GM18907 (cell line): ENCODE measurements at regions not wholly inside any gene's neighbourhood (a gene's known extent, or its start where the extent isn't known, plus 50 kb on each side); places are given as distances from the start of the nearest gene placed in this dataset.
"Not testable (repeated sequence)": the region's sequence is repeated elsewhere in the genome, so short reads cannot be mapped to it uniquely, and the experiment has no call there.

Experiments
- ATAC-seq: cut with Tn5 transposase; IDR thresholded peaks from one replicate; pipeline ENCODE4 v1.9.1; 2021; ENCODE audit warnings: mild to moderate bottlenecking, moderate library complexity; ENCODE audit not compliant: unreplicated experiment

GRCh38 chr2:35199298-35199697 is 1156.3 kb upstream of the CRIM1 start:
- ATAC-seq: no peak

- ATAC-seq: no peak
These were observed 1169.6 kb upstream of the CRIM1 start for GRCh38 chr2:35185861-35186412.

- no peak for ATAC-seq
These were observed 1171.1 kb upstream of the CRIM1 start for GRCh38 chr2:35184471-35184870.

DNA sequence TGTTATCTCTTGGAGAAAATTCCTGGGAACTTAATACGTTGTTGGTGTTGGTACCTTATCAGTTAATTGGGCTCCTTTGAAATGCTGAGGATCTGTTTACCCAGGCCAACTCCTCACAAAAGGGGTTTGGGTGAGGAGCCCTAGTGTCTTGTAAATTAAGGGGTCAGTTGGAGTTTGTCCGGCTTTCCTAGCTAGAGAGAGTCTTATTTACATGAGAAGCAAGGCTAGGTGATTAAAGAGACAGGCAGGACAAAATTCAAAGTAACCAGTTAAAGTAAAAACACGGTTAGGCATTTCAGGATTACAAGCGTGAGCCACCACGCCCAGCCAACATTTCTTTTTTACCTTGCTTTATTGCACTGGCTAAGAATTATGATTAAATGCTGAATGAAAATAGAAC is 1178.9 kb upstream of the CRIM1 start:
- ATAC-seq: not testable (repeated sequence)

DNA sequence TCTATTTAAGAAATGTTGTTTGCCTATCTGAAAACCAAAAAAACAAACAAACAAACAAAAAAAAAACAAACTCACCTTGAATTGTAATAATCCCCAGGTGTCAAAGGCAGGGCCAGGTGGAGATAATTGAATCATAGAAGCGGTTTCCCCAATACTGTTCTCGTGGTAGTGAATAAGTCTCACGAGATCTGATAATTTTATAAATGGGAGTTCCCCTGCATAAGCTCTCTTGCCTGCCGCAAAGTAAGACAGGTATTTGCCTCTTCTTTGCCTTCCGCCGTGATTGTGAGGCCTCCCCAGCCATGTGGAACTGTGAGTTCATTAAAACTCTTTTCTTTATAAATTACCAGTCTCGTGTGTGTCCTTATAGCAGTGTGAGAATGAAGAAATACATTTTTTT is 1180.7 kb upstream of the CRIM1 start:
- ATAC-seq: no peak

GRCh38 chr2:35172687-35173086 is 1182.9 kb upstream of the CRIM1 start:
- ATAC-seq: no peak

DNA sequence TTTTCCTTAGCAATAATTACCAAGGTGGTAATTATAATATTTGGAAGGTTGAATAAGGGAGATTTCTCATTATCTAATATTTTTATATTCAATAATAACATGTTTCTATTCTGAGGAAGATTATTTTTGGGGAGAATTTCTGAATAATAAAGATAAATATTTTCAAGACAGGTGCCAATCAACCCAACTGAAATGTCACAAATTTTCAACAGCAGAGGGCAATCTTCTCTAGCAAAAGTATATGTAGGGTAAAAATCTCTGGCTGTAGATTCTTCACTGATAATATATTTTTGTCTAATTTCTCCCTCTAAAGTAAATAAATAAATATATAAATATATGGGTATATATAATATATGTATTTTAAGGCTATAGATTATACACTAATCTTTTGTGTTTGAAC is 1187.2 kb upstream of the CRIM1 start:
- no peak for ATAC-seq

DNA sequence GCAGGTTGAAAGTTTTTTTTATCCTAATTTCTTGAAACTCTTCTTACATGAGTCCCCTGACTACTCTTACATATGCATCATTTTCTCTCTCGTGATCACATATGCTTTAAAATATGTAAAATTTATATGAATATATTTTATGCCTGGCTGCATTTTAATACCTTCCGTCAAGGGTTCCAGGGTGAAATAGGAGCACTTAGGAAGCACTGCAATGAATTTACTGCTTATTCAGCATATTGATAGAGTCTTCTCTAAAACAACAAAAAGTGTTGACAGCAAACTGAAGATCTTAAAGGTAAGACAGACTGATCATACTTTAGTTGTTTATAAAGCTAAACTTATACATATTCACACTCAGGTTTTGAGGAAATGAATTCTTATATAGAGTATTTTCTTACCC is 1191.6 kb upstream of the CRIM1 start:
- ATAC-seq: no peak

GRCh38 chr2:35160871-35161270 is 1194.7 kb upstream of the CRIM1 start:
- no peak for ATAC-seq

GRCh38 chr2:35125871-35126270 is 1229.7 kb upstream of the CRIM1 start:
- ATAC-seq: no peak

DNA sequence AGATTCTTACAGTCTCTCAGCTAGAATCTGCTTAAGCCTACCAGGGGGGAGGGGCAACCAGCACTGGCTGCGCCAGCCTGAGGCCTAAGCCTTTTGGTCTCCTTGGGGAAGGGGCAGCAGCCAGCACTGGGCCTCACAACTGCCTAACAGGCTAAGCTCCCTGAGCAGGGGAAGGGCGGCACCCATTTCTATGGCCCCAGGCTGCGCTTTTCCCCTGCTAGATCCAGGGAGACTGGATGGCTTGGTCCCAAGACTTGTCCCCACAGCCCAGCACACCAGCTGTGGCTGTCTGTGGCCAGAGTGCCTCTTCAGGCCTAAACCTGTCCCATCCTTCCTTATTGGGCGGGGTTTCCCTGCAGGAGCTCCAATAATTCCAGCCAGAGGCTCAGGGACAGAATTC is 1230.3 kb upstream of the CRIM1 start:
- ATAC-seq: no peak

DNA sequence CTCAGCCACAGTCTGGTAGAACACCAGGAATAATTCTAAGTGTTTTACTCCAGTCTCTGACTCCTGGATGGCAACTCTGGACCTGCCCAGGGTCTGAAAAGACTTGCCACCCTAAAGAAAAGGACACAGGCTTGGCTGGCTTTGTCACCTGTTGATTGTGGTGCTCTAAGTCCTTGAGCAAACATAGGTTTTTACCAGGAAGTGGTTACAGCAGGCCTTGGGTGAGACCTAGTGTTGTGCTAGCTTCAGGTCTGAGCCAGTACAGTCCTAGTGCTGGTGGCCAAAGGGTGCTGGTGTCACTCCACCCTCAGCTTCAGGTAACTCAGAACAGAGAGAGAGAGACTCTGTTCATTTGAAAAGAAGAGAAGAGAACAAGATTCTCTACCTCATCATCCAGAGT is 1239.4 kb upstream of the CRIM1 start:
- ATAC-seq: no peak

DNA sequence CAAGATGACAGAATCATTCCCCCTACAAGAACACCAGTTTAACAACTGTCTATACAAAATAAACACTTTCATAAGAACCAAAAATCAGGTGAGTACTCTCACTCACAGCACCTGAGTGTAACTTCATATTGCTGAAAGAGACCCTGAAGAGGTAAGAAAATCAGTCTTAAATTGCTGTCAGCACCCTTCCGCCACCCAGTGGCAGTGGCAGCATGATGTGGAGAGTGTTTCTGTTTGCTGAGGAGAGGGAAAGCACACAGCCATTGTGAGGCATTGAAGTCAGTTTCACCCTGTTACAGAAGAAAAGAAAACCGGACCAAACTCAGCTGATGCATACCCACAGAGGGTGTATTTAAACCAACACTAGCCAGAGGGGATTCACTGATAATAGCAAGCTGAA is 1240.8 kb upstream of the CRIM1 start:
- no peak for ATAC-seq

- not testable (repeated sequence) for ATAC-seq
These were observed 1243.2 kb upstream of the CRIM1 start for GRCh38 chr2:35112367-35112766.

DNA sequence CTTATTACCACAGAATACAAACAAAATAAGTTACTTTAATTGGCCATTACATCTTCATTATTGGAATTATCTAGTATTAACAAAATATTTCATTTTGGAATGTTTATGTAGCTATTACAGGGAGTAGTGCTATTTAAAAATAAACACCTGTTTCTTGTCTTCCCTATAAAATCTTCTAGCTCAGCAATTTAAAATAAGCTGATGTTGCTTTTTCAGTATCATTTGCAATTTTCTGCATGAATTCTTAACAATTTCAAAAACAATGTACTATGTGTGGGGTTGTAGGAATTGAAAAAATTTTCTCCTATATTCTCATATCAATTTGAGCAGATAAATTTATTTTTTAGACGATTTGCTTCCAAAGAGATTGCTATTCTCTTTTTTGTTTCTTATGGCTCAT is 1251.3 kb upstream of the CRIM1 start:
- ATAC-seq: no peak

DNA sequence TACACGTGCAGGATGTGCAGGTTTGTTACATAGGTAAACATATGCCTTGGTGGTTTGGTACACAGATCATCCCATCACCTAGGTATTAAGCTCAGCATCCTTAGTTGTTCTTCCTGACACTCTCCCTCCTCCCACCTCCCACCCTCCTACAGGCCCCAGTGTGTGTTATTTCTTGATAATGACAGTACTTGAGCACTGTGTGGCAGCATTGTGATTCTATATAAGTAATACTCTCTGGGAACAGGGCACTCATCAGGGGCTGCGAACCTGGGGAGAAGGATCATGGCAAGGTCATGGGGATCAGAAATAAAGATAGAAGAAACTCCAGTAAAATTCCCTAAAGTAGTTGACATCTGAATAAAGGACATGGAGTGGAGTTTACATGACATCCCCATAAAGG is 1256.2 kb upstream of the CRIM1 start:
- ATAC-seq: no peak

DNA sequence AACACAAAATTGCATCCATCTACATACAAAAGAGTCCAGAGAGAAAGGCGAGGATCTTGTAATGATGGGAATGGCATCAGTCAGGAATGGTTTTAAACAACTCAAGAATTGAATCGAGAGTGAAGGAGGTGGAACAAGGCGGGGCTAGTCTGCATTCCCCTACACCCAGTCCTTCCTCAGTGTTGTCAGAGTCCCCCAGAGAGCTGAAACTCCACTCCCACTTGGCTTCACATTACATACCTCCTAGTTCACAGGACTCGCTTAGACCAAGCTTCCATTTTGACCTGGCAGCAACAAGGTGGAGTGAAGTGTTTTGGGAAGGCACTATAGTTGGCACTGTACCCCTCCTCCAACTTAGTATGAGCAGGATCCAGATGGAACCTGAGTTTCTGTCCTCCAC is 1273.5 kb upstream of the CRIM1 start:
- ATAC-seq: no peak

- no peak for ATAC-seq
These were observed 1274.0 kb upstream of the CRIM1 start for GRCh38 chr2:35081622-35082015.

- no peak for ATAC-seq
These were observed 1274.5 kb upstream of the CRIM1 start for GRCh38 chr2:35081001-35081621.

DNA sequence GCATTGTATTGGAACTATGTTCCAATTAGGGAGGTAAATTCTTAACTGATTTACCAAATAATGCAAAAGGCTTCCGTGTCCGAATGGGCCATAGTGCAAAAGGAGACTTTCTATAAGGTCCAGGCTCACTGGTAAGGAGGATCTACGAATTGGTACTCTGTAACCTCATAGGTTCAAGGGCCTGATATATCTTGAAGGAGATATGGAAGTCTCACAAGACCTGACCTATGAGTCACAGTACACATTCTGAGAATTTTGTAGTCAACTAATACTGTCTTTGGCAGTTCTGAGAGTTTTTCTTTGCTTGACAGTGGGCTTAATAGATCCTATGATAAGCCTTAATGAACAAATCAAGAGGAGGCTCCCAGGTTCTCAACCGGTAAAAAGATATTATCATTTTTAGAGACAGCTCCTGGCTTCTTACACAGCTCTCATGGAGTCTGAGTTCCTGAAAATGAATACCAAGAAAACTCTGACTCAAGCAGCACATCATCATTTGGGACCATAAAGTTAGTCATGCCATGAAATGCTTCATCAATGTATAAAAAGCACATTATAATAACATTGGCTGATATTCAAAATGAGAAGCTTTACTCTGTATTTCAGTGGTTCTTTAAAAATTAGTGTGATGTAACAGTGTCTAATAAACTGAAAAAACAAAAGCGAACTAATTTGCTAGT is 1275.2 kb upstream of the CRIM1 start:
- no peak for ATAC-seq

DNA sequence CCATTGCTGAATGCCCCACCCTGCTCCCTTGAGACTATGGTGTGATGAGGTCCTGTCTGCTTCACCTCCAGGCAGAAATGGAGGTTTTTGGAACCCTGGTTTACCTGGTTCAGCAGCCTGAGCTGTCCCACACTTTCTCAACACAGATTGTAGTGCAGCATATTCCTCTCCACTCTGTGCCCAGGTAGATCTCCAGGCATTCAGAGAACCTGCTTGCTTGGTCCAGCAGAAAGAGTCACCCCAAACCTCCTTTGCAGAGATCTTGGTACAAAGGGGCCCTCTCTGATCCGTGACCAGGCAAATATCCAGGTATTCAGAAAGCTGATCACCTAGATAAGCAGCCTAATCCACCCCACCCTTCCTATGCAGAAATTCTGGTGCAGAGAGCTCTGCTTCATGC is 1288.2 kb upstream of the CRIM1 start:
- no peak for ATAC-seq

DNA sequence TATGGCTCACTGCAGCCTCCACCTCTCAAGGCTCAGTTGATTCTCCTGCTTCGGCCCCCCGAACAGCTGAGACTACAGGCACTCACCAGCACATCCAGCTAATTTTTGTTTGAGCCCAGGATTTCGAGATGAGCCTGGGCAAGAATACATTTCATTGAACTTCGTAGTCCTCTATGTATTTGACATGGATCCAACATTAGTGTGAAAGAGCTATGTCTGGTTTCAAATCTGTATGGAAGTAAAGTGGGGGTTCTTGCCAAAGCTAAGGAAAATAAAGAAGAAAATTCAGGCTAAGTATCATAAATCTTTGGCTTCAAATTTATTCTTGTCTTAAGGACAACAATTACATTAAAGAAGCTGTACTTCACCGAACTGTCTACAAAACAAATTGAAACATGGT is 1291.7 kb upstream of the CRIM1 start:
- ATAC-seq: no peak

- no peak for ATAC-seq
These were observed 1319.7 kb upstream of the CRIM1 start for GRCh38 chr2:35035883-35036282.
